BLaER1 (cell line): ENCODE measurements at regions not wholly inside any gene's neighbourhood (a gene's known extent, or its start where the extent isn't known, plus 50 kb on each side); places are given as distances from the start of the nearest gene placed in this dataset.
"Not testable (repeated sequence)": the region's sequence is repeated elsewhere in the genome, so short reads cannot be mapped to it uniquely, and the experiment has no call there.

ENCODE experiments used
- H3K27ac ChIP-seq: shearing (Covaris generic); formaldehyde crosslinking; 2 replicates; pipeline ENCODE4 v1.8.1; 2022
- H3K27me3 ChIP-seq: shearing (Covaris generic); formaldehyde crosslinking; 2 replicates; pipeline ENCODE4 v1.8.1; 2022
- H3K36me3 ChIP-seq: shearing (Covaris generic); formaldehyde crosslinking; 2 replicates; pipeline ENCODE4 v1.8.1; 2022
- H3K4me1 ChIP-seq: shearing (Covaris generic); formaldehyde crosslinking; 2 replicates; pipeline ENCODE4 v1.8.1; 2022
- H3K4me2 ChIP-seq: shearing (Covaris generic); formaldehyde crosslinking; 2 replicates; pipeline ENCODE4 v1.8.1; 2022
- H3K4me3 ChIP-seq: shearing (Covaris generic); formaldehyde crosslinking; 2 replicates; pipeline ENCODE4 v1.8.1; 2022
- H3K9ac ChIP-seq: shearing (Covaris generic); formaldehyde crosslinking; 2 replicates; pipeline ENCODE4 v1.8.1; 2022
- H3K9me3 ChIP-seq: shearing (Covaris generic); formaldehyde crosslinking; 2 replicates; pipeline ENCODE4 v1.8.1; 2022
- H4K20me1 ChIP-seq: shearing (Covaris generic); formaldehyde crosslinking; 2 replicates; pipeline ENCODE4 v1.8.1; 2022
- Cebpa-rat ChIP-seq: shearing (Covaris generic); IDR thresholded peaks from 2 replicates; pipeline ENCODE4 v1.8.1; 2022

- Histone ChIP-seq H4K20me1 (no peaks in the 10 kb centered on the region), H3K27me3 (no peaks in the 10 kb centered on the region), H3K9ac (no peak overlapping the region), H3K9me3 (peaks cover 18% of the 10 kb centered on the region), H3K27ac (no peak overlapping the region), H3K4me2 (no peak overlapping the region), H3K36me3 (no peaks in the 10 kb centered on the region), H3K4me3 (no peak overlapping the region), H3K4me1 (peaks cover 10% of the 10 kb centered on the region; the same call in 1 of the 2 replicates)
- no peak for TF ChIP-seq Cebpa-rat
Observed at GRCh38 chr13:89029062-89029461, 1357.9 kb downstream of the SLITRK5 start.

DNA sequence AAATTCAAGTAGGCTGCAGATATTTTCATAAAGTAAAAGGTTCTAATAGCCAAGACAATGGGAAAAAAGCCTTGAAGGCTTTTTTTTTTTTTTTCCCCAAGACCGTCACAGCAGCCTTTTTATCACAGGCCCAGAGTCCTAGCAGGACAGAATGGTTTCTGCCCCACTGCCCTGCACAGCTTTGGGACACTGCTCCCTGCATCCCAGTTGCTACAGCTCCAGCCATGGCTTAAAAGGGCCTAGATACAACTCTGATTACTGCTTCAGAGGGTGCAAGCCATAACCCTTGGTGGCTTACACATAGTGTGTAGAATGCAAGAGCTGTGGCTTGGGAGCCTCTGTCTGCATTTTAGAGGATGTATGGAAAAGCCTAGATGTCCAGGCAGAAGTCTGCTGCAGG is 1362.8 kb downstream of the SLITRK5 start:
- no peak overlapping the region for H3K4me2 ChIP-seq
- H3K9ac ChIP-seq: no peak overlapping the region
- H3K27me3 ChIP-seq: no peaks in the 10 kb centered on the region
- no peak overlapping the region for H3K4me3 ChIP-seq
- peaks cover 29% of the 10 kb centered on the region for H3K9me3 ChIP-seq
- peaks cover 8% of the 10 kb centered on the region; the same call in 1 of the 2 replicates for H3K4me1 ChIP-seq
- H3K27ac ChIP-seq: no peak overlapping the region
- TF ChIP-seq Cebpa-rat: no peak
- H3K36me3 ChIP-seq: no peaks in the 10 kb centered on the region
- H4K20me1 ChIP-seq: no peaks in the 10 kb centered on the region

DNA sequence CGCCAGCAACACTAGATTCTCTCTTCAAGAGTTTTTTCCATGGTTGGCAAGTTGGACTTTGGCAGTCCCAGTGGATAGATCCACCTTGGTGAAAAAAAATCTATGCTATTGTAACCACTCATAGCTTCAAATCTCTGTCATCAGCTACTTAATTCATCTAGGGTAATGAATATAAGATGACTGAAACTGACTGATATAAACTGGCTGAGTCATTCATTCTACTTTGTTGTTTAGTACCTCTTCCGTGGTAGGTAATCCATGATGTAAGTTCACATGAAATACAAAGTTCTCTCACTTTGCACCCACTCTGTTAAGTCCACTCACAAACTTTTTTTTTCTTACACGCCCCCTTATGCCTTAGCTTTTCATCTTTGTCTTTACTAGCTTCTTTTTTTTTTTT is 1381.5 kb downstream of the SLITRK5 start:
- Histone ChIP-seq H3K27me3 (no peaks in the 10 kb centered on the region), H3K9ac (no peak overlapping the region), H3K4me2 (no peak overlapping the region), H3K4me3 (no peak overlapping the region), H3K27ac (no peak overlapping the region), H3K9me3 (no peaks in the 10 kb centered on the region), H3K36me3 (no peaks in the 10 kb centered on the region), H3K4me1 (no peaks in the 10 kb centered on the region), H4K20me1 (no peaks in the 10 kb centered on the region)
- no peak for TF ChIP-seq Cebpa-rat

GRCh38 chr13:89053418-89053817 is 1382.2 kb downstream of the SLITRK5 start:
- H3K27ac ChIP-seq: no peak overlapping the region
- no peaks in the 10 kb centered on the region for H3K4me1 ChIP-seq
- H3K9me3 ChIP-seq: no peaks in the 10 kb centered on the region
- no peaks in the 10 kb centered on the region for H3K27me3 ChIP-seq
- no peak for TF ChIP-seq Cebpa-rat
- H3K36me3 ChIP-seq: no peaks in the 10 kb centered on the region
- H4K20me1 ChIP-seq: no peaks in the 10 kb centered on the region
- no peak overlapping the region for H3K9ac ChIP-seq
- H3K4me3 ChIP-seq: no peak overlapping the region
- no peak overlapping the region for H3K4me2 ChIP-seq

GRCh38 chr13:89057274-89057673 is 1386.1 kb downstream of the SLITRK5 start:
- Histone ChIP-seq H4K20me1 (no peaks in the 10 kb centered on the region), H3K27ac (no peak overlapping the region), H3K4me2 (no peak overlapping the region), H3K4me1 (no peaks in the 10 kb centered on the region), H3K27me3 (no peaks in the 10 kb centered on the region), H3K4me3 (no peak overlapping the region), H3K9me3 (no peaks in the 10 kb centered on the region), H3K36me3 (no peaks in the 10 kb centered on the region), H3K9ac (no peak overlapping the region)
- no peak for TF ChIP-seq Cebpa-rat

GRCh38 chr13:89057862-89058261 is 1386.7 kb downstream of the SLITRK5 start:
- Histone ChIP-seq H3K9me3 (no peaks in the 10 kb centered on the region), H3K4me2 (no peak overlapping the region), H3K36me3 (no peaks in the 10 kb centered on the region), H3K9ac (no peak overlapping the region), H4K20me1 (no peaks in the 10 kb centered on the region), H3K4me3 (no peak overlapping the region), H3K27me3 (no peaks in the 10 kb centered on the region), H3K27ac (no peak overlapping the region), H3K4me1 (no peaks in the 10 kb centered on the region)
- no peak for TF ChIP-seq Cebpa-rat

DNA sequence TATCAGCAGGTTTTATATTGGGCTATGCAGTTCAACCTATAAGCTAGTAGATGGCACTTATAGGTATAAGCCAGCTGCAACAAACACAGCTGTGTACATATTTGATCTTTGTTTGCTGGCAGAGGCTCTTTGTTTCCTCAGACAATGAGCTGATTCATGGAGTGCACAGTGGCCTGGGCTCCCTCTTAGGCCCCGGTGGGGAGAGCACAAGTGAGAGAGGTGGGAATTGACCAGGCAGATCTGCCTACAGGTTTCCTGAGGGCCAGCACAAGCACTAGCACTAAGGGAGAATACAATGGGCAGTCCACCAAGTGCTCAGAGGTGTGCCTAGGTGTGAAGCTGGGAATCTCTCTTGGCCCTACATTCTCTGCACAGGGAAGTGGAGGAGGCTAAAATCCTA is 1390.7 kb downstream of the SLITRK5 start:
- Histone ChIP-seq H3K27ac (no peak overlapping the region), H3K4me3 (no peak overlapping the region), H3K27me3 (no peaks in the 10 kb centered on the region), H3K4me2 (no peak overlapping the region), H3K4me1 (no peaks in the 10 kb centered on the region), H3K36me3 (no peaks in the 10 kb centered on the region), H4K20me1 (no peaks in the 10 kb centered on the region), H3K9me3 (no peaks in the 10 kb centered on the region), H3K9ac (no peak overlapping the region)
- no peak for TF ChIP-seq Cebpa-rat

GRCh38 chr13:89066868-89067466 is 1395.8 kb downstream of the SLITRK5 start:
- Histone ChIP-seq H3K4me3 (no peak overlapping the region), H3K27ac (no peak overlapping the region), H3K27me3 (no peaks in the 10 kb centered on the region), H3K4me2 (no peak overlapping the region), H3K36me3 (no peaks in the 10 kb centered on the region), H3K4me1 (no peaks in the 10 kb centered on the region), H3K9ac (no peak overlapping the region), H4K20me1 (no peaks in the 10 kb centered on the region), H3K9me3 (no peaks in the 10 kb centered on the region)
- TF ChIP-seq Cebpa-rat: no peak

GRCh38 chr13:89072979-89073378 is 1401.8 kb downstream of the SLITRK5 start:
- H3K4me1 ChIP-seq: no peaks in the 10 kb centered on the region
- no peaks in the 10 kb centered on the region for H3K36me3 ChIP-seq
- H3K9ac ChIP-seq: no peak overlapping the region
- H3K27me3 ChIP-seq: no peaks in the 10 kb centered on the region
- H3K4me2 ChIP-seq: no peak overlapping the region
- H4K20me1 ChIP-seq: no peaks in the 10 kb centered on the region
- no peaks in the 10 kb centered on the region for H3K9me3 ChIP-seq
- no peak overlapping the region for H3K27ac ChIP-seq
- no peak overlapping the region for H3K4me3 ChIP-seq
- no peak for TF ChIP-seq Cebpa-rat

GRCh38 chr13:89076622-89077021 is 1405.5 kb downstream of the SLITRK5 start:
- Histone ChIP-seq H3K27me3 (no peaks in the 10 kb centered on the region), H3K4me1 (no peaks in the 10 kb centered on the region), H3K27ac (no peak overlapping the region), H4K20me1 (no peaks in the 10 kb centered on the region), H3K9ac (no peak overlapping the region), H3K4me3 (no peak overlapping the region), H3K36me3 (no peaks in the 10 kb centered on the region), H3K9me3 (no peaks in the 10 kb centered on the region), H3K4me2 (no peak overlapping the region)
- TF ChIP-seq Cebpa-rat: no peak

- Histone ChIP-seq H3K36me3 (no peaks in the 10 kb centered on the region), H3K9me3 (no peaks in the 10 kb centered on the region), H3K9ac (no peak overlapping the region), H4K20me1 (no peaks in the 10 kb centered on the region), H3K4me1 (no peaks in the 10 kb centered on the region), H3K4me3 (no peak overlapping the region), H3K27me3 (no peaks in the 10 kb centered on the region), H3K27ac (no peak overlapping the region), H3K4me2 (no peak overlapping the region)
- TF ChIP-seq Cebpa-rat: no peak
Observed at GRCh38 chr13:89082623-89083022, 1411.5 kb downstream of the SLITRK5 start.

DNA sequence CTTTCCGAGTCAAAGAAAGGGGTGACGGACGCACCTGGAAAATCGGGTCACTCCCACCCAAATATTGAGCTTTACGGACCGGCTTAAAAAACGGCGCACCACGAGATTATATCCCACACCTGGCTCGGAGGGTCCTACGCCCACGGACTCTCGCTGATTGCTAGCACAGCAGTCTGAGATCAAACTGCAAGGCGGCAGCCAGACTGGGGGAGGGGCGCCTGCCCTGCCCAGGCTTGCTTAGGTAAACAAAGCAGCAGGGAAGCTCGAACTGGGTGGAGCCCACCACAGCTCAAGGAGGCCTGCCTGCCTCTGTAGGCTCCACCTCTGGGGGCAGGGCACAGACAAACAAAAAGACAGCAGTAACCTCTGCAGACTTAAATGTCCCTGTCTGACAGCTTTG is 1416.9 kb downstream of the SLITRK5 start:
- not testable (repeated sequence) for H3K4me3 ChIP-seq, H3K4me2 ChIP-seq, H4K20me1 ChIP-seq, H3K27ac ChIP-seq, H3K9me3 ChIP-seq, H3K27me3 ChIP-seq, H3K4me1 ChIP-seq, H3K36me3 ChIP-seq, H3K9ac ChIP-seq
